AG09309 (cell line): ENCODE measurements at regions not wholly inside any gene's neighbourhood (a gene's known extent, or its start where the extent isn't known, plus 50 kb on each side); places are given as distances from the start of the nearest gene placed in this dataset.

ENCODE experiments used
- DNase-seq: peaks from one replicate; pipeline ENCODE4 v3.0.0-alpha.2; 2010; ENCODE audit warnings: low read depth
- H3K4me3 ChIP-seq: 2 replicates; pipeline ENCODE4 v1.5.1; 2011; ENCODE audit warnings: mild to moderate bottlenecking, low read depth, low read length, moderate library complexity; ENCODE audit not compliant: control insufficient read depth
- CTCF ChIP-seq: IDR thresholded peaks from 2 replicates; pipeline ENCODE4 v1.5.1; 2011; ENCODE audit warnings: mild to moderate bottlenecking, low read depth, low read length, inconsistent platforms; ENCODE audit not compliant: insufficient read depth, control insufficient read depth; ENCODE audit errors: missing control alignments

- DNase-seq, result no peak
- H3K4me3 ChIP-seq, result no peak overlapping the region
- no peak for TF ChIP-seq CTCF
Observed at GRCh38 chrX:131938749-131939148, 84.4 kb upstream of the STK26 start.

GRCh38 chrX:131942034-131942433 lies 81.1 kb upstream of the STK26 start:
- H3K4me3 ChIP-seq, result no peak overlapping the region
- DNase-seq, result no peak
- TF ChIP-seq CTCF, result no peak

- no peak for DNase-seq
- no peak overlapping the region for H3K4me3 ChIP-seq
- TF ChIP-seq CTCF, result no peak
Observed at GRCh38 chrX:131944936-131945902, 77.9 kb upstream of the STK26 start.

- no peak for TF ChIP-seq CTCF
- DNase-seq, result no peak
- H3K4me3 ChIP-seq, result no peak overlapping the region
Observed at GRCh38 chrX:131951166-131951565, 71.9 kb upstream of the STK26 start.

GRCh38 chrX:131955099-131955777 lies 67.9 kb upstream of the STK26 start:
- no peak for DNase-seq
- TF ChIP-seq CTCF, result no peak
- H3K4me3 ChIP-seq, result no peak overlapping the region

- H3K4me3 ChIP-seq, result no peak overlapping the region
- no peak for TF ChIP-seq CTCF
- no peak for DNase-seq
Observed at GRCh38 chrX:131958724-131959123, 64.4 kb upstream of the STK26 start.
